ENCODE measurements at regions not wholly inside any gene's neighbourhood (a gene's known extent, or its start where the extent isn't known, plus 50 kb on each side); places are given as distances from the start of the nearest gene placed in this dataset.

GRCh38 chr12:39138268-39138667 is 232.9 kb upstream of the CPNE8 start:
- TF ChIP-seq EZH2 (IDR thresholded peaks at IDR 0.05; ENCODE audit: borderline replicate concordance, insufficient read depth, low read depth, low read length, poor library complexity, severe bottlenecking): no peak
- no peak for TF ChIP-seq CTCF (IDR thresholded peaks at IDR 0.05)
